Activated CD4-positive, alpha-beta T cell treated with anti-CD3 and anti-CD28 coated beads, Interleukin-2, amount 10 ng/mL, durations not matched to agents 24 days and 14 days (primary cell): ENCODE measurements at regions not wholly inside any gene's neighbourhood (a gene's known extent, or its start where the extent isn't known, plus 50 kb on each side); places are given as distances from the start of the nearest gene placed in this dataset.

Experiments
- DNase-seq: peaks from one replicate; pipeline ENCODE4 v3.0.0; 2022
- H3K27ac Mint-ChIP-seq: one replicate; pipeline ENCODE4 v1.8.0; 2022; ENCODE audit warnings: mild to moderate bottlenecking, mixed read lengths
- H3K27me3 Mint-ChIP-seq: one replicate; pipeline ENCODE4 v1.8.0; 2022; ENCODE audit warnings: mixed read lengths
- H3K36me3 Mint-ChIP-seq: one replicate; pipeline ENCODE4 v1.8.0; 2022; ENCODE audit warnings: low read depth, mild to moderate bottlenecking, mixed read lengths
- H3K4me1 Mint-ChIP-seq: one replicate; pipeline ENCODE4 v1.8.0; 2021; ENCODE audit warnings: mixed read lengths
- H3K4me3 Mint-ChIP-seq: one replicate; pipeline ENCODE4 v1.8.0; 2022; ENCODE audit warnings: mild to moderate bottlenecking, moderate library complexity, mixed read lengths
- H3K9me3 Mint-ChIP-seq: one replicate; pipeline ENCODE4 v1.8.0; 2021; ENCODE audit warnings: mixed read lengths
- intact Hi-C: fragments of 100-400 bp; cut with micrococcal nuclease; formaldehyde crosslinking; loops from one replicate; pipeline ENCODE4 v1.15.1; 2023

DNA sequence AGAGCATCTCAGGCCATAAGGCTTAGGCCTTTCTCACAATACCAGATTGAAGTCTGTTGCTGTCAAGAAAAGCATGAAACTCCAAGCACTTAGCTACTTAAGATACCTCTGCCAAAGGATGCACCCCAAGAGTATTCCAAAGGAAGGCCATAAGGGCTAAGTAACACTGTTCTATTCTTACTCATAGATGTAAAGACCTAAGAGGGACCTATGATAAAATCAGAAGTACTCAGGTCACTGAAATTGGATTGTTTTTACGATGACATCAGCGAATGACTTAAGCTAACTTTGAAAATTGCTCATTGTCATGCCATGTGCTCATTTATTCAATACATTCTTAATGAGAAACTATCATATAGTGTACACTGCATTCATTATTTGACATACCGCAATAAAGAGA lies 172.8 kb downstream of the KCNA4 start:
- H3K4me3 Mint-ChIP-seq: no peak overlapping the region
- intact Hi-C loops: no loop called here
- H3K27ac Mint-ChIP-seq: no peak overlapping the region
- DNase-seq: no peak
- no peaks in the 10 kb centered on the region for H3K36me3 Mint-ChIP-seq
- H3K4me1 Mint-ChIP-seq: no peaks in the 10 kb centered on the region
- H3K27me3 Mint-ChIP-seq: no peaks in the 10 kb centered on the region
- H3K9me3 Mint-ChIP-seq: no peaks in the 10 kb centered on the region

DNA sequence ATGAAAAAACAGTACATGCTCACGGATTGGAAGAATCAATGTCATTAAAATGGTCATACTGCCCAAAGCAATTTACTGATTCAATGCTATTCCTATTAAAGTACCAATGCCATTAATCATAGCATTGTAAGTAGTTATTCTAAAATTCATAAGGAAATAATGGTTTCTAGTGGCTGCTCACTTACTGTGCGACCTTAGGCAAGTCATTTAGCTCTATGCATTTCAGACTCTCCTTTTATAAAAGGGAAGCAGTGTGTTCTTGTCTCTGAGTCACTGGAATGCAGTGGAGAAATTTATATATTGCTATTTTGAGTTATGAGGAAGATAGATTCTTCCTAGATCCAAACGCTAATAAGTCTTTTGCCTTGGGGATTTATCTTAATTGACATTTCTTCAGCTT lies 174.8 kb downstream of the KCNA4 start:
- Mint-ChIP-seq H3K9me3 (no peaks in the 10 kb centered on the region), H3K4me1 (no peaks in the 10 kb centered on the region), H3K27ac (no peak overlapping the region), H3K36me3 (no peaks in the 10 kb centered on the region), H3K4me3 (no peak overlapping the region), H3K27me3 (no peaks in the 10 kb centered on the region)
- no peak for DNase-seq
- intact Hi-C loops: no loop called here

DNA sequence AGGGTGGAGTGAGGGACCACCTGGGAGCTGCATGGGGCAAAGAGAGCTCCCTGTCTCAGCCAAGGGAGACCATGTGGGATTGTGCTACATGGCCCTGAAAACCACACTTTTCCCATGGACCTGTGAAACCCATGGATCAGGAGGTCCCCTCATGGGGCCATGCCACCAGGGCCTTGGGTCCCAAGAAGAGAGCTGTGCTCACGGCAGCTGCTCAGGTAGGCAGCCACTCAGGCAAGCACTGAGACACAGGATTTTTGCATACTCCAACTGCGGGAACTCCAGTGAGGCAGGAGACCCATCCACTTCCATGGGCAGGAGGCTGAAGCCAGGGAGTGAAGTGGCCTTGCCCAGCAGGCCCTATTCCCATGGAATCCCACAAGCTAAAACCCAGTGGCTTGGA lies 190.0 kb downstream of the KCNA4 start:
- intact Hi-C loops: no loop called here
- no peak for DNase-seq
- Mint-ChIP-seq H3K27ac (no peak overlapping the region), H3K9me3 (peaks cover 10% of the 10 kb centered on the region), H3K36me3 (no peaks in the 10 kb centered on the region), H3K27me3 (no peaks in the 10 kb centered on the region), H3K4me3 (no peak overlapping the region), H3K4me1 (no peaks in the 10 kb centered on the region)

DNA sequence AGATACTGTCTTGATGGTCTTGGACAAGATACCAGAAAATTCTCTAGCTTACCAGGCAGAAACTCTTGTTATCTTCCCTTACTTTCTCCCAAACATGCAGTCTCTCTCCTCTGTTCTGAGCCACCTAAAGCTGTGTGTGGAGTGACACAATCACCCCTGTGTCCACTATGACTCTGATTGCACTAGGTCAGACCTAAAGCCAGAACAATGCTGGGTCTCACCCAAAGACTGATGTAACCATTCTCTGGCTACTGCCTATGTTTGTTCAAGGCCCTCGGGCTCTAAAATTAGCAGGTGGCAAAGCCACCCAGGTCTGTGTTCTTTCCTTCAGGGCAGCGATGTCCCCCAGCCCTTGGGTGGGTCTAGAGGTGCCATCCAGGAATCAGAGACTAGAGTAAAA lies 200.5 kb downstream of the KCNA4 start:
- Mint-ChIP-seq H3K9me3 (peaks cover 10% of the 10 kb centered on the region), H3K4me1 (no peaks in the 10 kb centered on the region), H3K27me3 (no peaks in the 10 kb centered on the region), H3K36me3 (no peaks in the 10 kb centered on the region), H3K4me3 (no peak overlapping the region), H3K27ac (no peak overlapping the region)
- DNase-seq: no peak
- intact Hi-C loops: no loop called here

DNA sequence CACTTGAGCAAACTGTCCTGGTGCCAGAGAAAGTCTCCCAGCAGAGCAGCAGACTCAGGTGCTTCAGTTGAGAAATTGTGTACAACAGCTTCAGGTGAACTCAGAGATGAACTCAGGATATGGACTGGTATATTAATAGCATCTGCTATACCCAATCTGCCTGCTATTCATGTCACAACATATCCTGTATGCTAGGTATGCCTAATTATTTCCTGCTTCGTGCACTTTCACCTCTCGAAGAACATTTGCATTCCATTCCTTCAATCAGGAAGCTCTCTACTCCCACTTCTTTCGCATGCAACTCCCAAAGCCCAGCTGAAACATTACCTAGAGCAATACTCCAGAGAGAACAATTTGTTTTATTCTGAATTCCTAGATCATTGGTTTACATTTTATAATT lies 207.7 kb downstream of the KCNA4 start:
- Mint-ChIP-seq H3K27me3 (no peaks in the 10 kb centered on the region), H3K4me3 (no peak overlapping the region), H3K4me1 (no peaks in the 10 kb centered on the region), H3K36me3 (no peaks in the 10 kb centered on the region), H3K9me3 (peaks cover 6% of the 10 kb centered on the region), H3K27ac (no peak overlapping the region)
- intact Hi-C loops: no loop called here
- DNase-seq: no peak

DNA sequence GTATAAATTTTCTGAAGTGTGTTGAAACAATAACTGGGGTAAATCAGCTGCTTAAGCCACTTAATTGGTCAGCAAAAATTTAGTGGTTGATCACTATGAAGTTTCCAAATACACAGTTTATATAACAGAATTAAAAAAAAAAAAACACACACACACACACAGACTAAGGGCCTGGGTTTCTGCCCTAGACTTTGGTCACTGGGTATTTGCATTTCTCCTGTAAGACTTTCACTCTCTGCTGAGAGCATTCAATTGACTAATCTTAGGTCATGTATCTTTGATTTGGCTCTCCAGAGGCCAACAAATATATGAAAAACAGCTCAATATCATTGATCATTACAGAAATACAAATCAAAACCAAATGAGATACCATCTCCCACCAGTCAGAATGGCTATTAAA lies 214.3 kb downstream of the KCNA4 start:
- DNase-seq: no peak
- Mint-ChIP-seq H3K9me3 (no peaks in the 10 kb centered on the region), H3K4me1 (no peaks in the 10 kb centered on the region), H3K27ac (no peak overlapping the region), H3K27me3 (no peaks in the 10 kb centered on the region), H3K36me3 (no peaks in the 10 kb centered on the region), H3K4me3 (no peak overlapping the region)
- intact Hi-C loops: no loop called here

DNA sequence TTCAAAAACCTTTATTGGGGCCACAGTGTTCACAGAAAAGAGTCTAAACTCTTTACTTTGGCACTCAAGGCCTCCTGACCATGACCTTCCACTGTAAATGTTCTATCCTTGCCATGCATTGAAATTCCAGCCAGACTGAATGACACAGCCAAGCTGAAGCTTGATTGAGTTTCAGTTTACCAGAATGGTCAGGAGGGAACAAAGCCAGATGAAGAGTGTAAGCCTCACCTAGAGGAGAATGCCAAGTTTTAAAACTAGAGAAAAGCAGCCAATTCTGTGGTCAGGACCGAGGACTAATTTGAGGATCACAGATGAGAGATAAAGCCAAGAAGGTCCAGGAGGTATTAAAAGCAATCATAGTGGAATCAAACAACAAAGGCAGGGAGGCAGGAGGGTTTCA lies 215.3 kb downstream of the KCNA4 start:
- intact Hi-C loops: no loop called here
- H3K27ac Mint-ChIP-seq: no peak overlapping the region

DNA sequence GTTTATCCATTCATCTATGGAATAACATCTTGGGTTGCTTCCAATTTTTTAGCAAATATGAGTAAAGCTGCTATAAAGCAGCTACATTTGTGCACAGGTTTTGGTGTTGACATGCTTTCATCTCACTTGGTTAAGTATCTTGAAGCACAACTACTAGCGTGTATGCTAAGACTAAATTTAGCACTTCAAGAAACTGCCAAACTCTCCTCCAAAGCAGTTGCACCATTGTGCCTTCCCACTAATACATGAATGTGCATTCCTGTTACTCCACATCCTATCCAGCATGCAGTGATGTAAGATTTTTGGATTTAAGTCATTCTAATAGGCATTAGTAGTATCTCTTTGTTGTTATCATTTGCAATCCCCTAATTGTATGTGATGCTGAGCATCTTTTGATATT lies 230.7 kb downstream of the KCNA4 start:
- peaks cover 12% of the 10 kb centered on the region for H3K9me3 Mint-ChIP-seq
- H3K27ac Mint-ChIP-seq: no peak overlapping the region
- H3K4me3 Mint-ChIP-seq: no peak overlapping the region
- intact Hi-C loops: no loop called here
- H3K36me3 Mint-ChIP-seq: no peaks in the 10 kb centered on the region
- no peak for DNase-seq
- H3K4me1 Mint-ChIP-seq: no peaks in the 10 kb centered on the region
- no peaks in the 10 kb centered on the region for H3K27me3 Mint-ChIP-seq

More for the DNA sequence above, 215.3 kb downstream of the KCNA4 start:
- Mint-ChIP-seq H3K9me3 (no peaks in the 10 kb centered on the region), H3K4me3 (no peak overlapping the region), H3K4me1 (no peaks in the 10 kb centered on the region), H3K27me3 (no peaks in the 10 kb centered on the region), H3K36me3 (no peaks in the 10 kb centered on the region)
- no peak for DNase-seq

DNA sequence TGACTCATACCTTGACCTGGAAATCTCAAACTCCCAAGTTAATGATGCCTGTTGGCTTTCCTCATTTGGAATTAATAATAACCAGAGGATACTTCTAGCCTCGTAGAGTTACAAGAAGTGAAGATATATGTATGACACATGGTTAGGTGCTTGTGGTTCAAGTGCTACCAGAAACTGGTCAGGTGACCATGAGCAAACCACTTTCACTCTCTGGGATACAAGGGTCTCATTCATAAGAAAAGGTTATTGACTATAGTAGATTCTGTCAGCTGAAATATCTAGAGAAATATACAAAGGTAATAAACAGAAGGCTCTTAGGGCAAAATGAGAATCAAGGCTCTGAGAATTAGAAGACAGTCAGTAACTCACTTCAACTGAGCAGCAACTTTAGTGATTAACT lies 233.3 kb downstream of the KCNA4 start:
- no peaks in the 10 kb centered on the region for H3K4me1 Mint-ChIP-seq
- no peaks in the 10 kb centered on the region for H3K27me3 Mint-ChIP-seq
- H3K27ac Mint-ChIP-seq: no peak overlapping the region
- no peaks in the 10 kb centered on the region for H3K36me3 Mint-ChIP-seq
- intact Hi-C loops: no loop called here
- no peak for DNase-seq
- H3K9me3 Mint-ChIP-seq: peaks cover 14% of the 10 kb centered on the region
- no peak overlapping the region for H3K4me3 Mint-ChIP-seq

DNA sequence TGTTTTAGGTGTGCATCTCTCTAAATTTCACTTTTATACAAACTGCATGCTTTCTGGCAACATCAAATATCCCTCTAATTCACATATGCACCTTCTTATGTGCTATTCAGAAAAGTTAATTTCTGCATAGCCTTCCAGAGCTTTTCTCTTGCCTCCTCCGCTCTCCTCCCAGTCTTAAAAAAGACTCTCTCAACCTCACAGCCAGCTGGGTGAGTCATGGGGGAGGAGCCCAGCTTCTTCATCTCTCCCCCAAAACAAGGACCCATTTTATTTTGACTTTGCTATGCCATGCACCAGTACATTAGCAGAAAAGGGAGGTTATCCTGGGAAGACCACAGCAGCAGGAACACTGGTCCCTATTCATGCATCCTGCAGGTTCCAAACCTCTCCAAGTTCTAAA lies 234.4 kb downstream of the KCNA4 start:
- no peaks in the 10 kb centered on the region for H3K36me3 Mint-ChIP-seq
- intact Hi-C loops: no loop called here
- no peaks in the 10 kb centered on the region for H3K4me1 Mint-ChIP-seq
- DNase-seq: no peak
- H3K4me3 Mint-ChIP-seq: no peak overlapping the region
- H3K9me3 Mint-ChIP-seq: peaks cover 14% of the 10 kb centered on the region
- H3K27ac Mint-ChIP-seq: no peak overlapping the region
- H3K27me3 Mint-ChIP-seq: no peaks in the 10 kb centered on the region

DNA sequence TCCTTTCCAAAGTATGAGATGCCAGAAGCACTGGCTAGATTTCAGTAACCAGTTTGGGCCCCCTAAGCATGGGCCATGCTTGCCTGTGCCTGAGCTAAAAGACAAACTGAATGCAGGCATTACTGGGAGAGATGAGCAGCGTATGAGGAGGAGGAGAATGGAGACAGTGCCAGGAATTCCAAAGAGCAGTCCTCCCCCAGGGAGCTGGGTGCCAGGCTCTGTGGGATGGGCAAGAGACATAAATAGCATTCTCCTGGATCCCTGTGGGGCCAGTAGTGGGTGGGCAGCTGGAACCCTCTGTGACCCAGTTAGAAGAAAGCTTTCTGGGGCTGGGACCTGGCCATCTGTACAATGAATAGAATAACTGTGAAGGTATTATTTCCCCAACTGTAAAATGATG lies 235.6 kb downstream of the KCNA4 start:
- Mint-ChIP-seq H3K9me3 (peaks cover 14% of the 10 kb centered on the region), H3K27me3 (no peaks in the 10 kb centered on the region), H3K4me3 (no peak overlapping the region), H3K4me1 (no peaks in the 10 kb centered on the region), H3K27ac (no peak overlapping the region), H3K36me3 (no peaks in the 10 kb centered on the region)
- intact Hi-C loops: no loop called here
- no peak for DNase-seq

DNA sequence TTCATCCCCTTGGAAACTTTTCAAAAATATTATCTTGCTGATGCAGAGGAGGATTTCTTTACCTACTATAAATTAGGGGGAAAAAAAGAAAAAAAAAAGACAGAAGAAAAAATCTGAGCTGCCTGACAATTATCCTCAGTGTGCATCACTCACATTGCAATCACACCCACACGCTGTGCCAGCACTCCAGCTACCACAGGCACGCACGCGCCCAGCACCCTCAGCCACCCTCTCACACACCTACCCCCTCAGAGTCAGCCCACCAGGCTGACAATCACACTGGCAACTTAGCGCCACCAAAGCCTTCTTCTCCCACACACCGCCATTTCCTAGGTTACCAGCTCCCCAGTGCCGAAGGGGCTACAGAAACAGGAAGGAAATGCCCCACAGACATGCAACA lies 236.1 kb downstream of the KCNA4 start:
- no peak overlapping the region for H3K27ac Mint-ChIP-seq
- H3K4me1 Mint-ChIP-seq: no peaks in the 10 kb centered on the region
- intact Hi-C loops: no loop called here
- H3K4me3 Mint-ChIP-seq: no peak overlapping the region
- no peaks in the 10 kb centered on the region for H3K36me3 Mint-ChIP-seq
- no peaks in the 10 kb centered on the region for H3K27me3 Mint-ChIP-seq
- H3K9me3 Mint-ChIP-seq: peaks cover 12% of the 10 kb centered on the region
- no peak for DNase-seq

DNA sequence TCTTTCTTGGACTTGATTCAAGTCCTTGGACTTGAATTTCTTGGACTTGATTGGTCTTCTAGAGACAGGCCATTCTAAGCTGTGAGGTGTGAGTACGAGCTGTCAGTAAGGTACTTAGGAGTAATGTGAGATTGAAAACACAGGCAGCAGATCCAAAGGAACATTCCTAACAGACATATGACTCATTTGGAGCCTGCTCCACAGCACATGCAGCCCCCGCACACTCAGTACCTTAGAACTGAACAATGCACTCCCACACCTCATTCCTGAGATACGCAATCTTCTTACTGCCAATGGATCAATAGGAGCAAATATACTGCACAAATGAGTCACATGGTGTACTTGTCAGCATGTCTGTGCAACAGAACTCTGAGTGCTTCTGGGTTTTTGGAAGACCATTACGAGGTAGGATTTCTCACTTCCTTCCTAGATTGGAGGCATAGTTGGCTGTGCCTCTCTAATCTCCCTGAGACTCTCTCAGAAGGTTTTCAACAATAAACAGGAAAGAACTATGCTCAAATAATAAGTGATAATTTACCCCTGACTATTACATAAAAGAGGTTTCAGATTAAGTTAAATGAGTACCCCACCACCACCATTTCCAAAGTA lies 243.1 kb downstream of the KCNA4 start:
- no peaks in the 10 kb centered on the region for H3K36me3 Mint-ChIP-seq
- no peak overlapping the region for H3K27ac Mint-ChIP-seq
- no peaks in the 10 kb centered on the region for H3K27me3 Mint-ChIP-seq
- H3K4me3 Mint-ChIP-seq: no peak overlapping the region
- no peaks in the 10 kb centered on the region for H3K4me1 Mint-ChIP-seq
- DNase-seq: no peak
- intact Hi-C loops: no loop called here
- peaks cover 10% of the 10 kb centered on the region for H3K9me3 Mint-ChIP-seq

DNA sequence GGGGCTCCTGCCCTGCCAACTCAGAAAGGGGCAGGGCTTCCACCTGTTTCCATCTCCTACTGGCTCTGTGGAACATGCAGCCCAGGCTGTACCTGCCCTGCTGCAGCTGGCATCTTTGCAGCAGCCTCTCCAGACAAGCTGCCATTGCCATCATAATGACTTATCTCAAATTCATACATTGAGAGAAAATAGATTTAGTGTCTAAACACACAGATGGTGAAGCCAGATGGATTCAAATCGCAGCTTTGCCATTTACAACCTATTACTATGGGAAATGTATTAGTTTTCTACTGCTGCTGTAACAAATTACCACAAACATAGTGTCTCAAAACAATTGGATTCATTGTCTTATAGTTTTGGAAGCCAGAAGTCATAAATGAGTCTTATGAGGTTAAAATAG lies 260.0 kb downstream of the KCNA4 start:
- intact Hi-C loops: no loop called here
- Mint-ChIP-seq H3K27me3 (no peaks in the 10 kb centered on the region), H3K36me3 (no peaks in the 10 kb centered on the region), H3K27ac (no peak overlapping the region), H3K9me3 (peaks cover 15% of the 10 kb centered on the region), H3K4me3 (no peak overlapping the region), H3K4me1 (no peaks in the 10 kb centered on the region)
- DNase-seq: no peak

DNA sequence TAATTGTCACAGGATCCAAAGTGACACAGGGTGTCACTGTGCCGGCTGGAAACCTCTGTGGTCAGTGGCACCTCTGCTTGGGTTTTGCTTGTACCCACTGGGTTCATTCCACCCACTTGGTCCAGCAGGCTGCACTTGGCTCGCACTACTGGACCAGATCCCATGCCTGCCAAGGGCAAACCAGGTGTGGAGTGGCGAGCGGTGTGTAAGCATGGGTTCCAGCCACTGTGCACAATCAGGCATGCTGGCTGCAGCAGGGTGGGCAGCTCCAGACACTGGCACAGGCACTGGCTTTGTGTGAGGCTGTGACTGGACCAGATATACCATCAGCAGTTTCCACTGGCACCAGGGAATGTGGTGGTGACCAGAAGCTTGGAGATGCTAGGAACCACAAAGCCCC lies 261.4 kb downstream of the KCNA4 start:
- intact Hi-C loops: no loop called here
- Mint-ChIP-seq H3K4me1 (no peaks in the 10 kb centered on the region), H3K27ac (no peak overlapping the region), H3K9me3 (peaks cover 13% of the 10 kb centered on the region), H3K4me3 (no peak overlapping the region), H3K27me3 (no peaks in the 10 kb centered on the region), H3K36me3 (no peaks in the 10 kb centered on the region)
- DNase-seq: no peak
